GM12864 (cell line): ENCODE measurements at regions not wholly inside any gene's neighbourhood (a gene's known extent, or its start where the extent isn't known, plus 50 kb on each side); places are given as distances from the start of the nearest gene placed in this dataset.

Experiments used
- DNase-seq: peaks from one replicate; pipeline ENCODE4 v3.0.0-alpha.2; 2011; ENCODE audit warnings: low read depth
- H3K4me3 ChIP-seq: 2 replicates; pipeline ENCODE4 v1.5.1; 2011; ENCODE audit warnings: mild to moderate bottlenecking, low read depth, low read length, control low read depth
- TF ChIP-seq, protein P1 (sequence below): IDR thresholded peaks from 2 replicates; pipeline ENCODE4 v1.5.1; 2011; ENCODE audit warnings: low read depth, mild to moderate bottlenecking, moderate library complexity, low read length, control low read depth, inconsistent platforms; ENCODE audit errors: missing control alignments

DNA sequence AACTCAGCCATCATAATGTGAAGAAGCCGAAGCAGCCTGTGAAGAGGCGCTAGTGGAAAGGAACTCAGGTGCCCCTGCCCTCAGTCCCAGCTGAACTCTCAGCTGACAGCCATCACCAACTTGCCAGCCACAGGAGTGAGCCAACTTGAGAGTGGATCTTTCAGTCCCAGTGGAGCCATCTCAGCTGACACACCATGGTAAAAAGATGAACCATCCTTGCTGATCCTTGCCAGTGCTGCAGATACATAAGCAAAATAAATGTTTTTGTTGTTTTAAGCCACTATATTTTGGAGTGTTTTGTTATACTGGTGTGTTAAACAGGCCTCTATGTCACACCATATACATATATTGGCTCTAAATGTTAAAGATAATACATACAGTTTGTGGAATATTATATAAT, 195.8 kb upstream of the SPRED2 start:
- H3K4me3 ChIP-seq = no peak overlapping the region
- DNase-seq = no peak
- TF ChIP-seq, protein P1, sequence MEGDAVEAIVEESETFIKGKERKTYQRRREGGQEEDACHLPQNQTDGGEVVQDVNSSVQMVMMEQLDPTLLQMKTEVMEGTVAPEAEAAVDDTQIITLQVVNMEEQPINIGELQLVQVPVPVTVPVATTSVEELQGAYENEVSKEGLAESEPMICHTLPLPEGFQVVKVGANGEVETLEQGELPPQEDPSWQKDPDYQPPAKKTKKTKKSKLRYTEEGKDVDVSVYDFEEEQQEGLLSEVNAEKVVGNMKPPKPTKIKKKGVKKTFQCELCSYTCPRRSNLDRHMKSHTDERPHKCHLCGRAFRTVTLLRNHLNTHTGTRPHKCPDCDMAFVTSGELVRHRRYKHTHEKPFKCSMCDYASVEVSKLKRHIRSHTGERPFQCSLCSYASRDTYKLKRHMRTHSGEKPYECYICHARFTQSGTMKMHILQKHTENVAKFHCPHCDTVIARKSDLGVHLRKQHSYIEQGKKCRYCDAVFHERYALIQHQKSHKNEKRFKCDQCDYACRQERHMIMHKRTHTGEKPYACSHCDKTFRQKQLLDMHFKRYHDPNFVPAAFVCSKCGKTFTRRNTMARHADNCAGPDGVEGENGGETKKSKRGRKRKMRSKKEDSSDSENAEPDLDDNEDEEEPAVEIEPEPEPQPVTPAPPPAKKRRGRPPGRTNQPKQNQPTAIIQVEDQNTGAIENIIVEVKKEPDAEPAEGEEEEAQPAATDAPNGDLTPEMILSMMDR = no peak

DNA sequence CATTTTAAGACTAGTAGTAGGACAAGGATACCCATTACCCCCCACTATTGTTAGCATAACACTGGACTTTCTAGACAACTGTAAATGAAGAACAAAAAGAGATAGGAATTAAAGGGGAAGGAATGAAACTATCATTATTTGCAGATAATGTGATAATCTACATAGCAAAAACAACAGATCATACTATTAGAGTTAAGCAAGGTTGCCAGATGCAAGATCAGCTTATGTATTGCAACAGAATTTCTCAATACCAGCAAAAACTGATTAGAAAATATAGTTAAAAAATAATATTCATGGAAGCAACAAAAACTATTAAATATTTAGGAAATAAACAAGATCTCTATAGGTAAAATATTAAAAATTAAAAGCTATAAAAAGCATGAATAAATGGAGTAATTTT, 194.4 kb upstream of the SPRED2 start:
- TF ChIP-seq, protein P1 = no peak
- H3K4me3 ChIP-seq = no peak overlapping the region
- no peak for DNase-seq

DNA sequence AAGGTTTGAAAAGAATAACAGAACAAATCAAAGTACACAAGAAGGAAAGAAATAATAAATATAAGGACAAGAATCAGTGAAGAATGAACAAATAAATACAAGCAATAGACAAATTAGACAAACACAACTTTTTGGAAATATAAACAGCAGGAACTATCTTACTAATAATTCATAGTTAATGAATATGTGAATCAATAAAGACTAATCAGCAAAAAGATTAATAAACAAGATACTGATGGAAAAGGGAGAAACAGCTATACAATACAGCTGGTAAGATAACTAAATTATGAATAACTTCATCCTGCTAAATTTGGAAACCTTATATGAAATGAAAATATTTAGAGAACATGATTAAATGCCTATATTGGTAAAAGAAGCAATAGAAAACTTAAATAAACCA, 193.6 kb upstream of the SPRED2 start:
- no peak overlapping the region for H3K4me3 ChIP-seq
- DNase-seq = no peak
- TF ChIP-seq, protein P1 = no peak

DNA sequence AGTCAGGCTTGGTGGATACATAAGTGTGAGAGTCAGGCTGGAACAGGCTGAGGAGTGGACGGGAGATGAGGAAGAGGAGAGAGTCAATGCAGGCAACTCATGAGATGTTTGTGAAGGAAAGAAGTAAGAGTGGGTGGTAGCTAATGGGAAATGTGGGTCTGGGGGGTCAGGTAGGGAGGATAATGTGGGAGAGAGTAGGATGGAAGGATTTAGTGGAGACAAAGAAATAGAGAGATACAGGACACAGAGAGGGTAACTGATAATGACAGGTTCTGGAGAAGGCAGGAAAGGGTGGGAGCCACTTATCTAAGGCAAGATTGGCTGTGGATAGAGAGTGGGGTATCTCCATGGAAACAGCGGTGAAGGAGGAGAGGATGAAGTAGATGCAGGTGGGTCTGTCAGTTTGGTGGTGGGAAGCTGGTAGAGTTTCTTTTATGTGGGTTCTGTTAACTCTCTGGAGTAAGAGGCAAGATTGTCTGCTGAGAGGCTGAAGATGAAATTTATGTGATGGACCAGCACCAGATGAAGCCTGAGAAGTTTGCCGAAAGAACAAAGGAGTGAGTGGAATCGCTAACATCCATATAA, 190.6 kb upstream of the SPRED2 start:
- no peak for DNase-seq
- TF ChIP-seq, protein P1 = no peak
- no peak overlapping the region for H3K4me3 ChIP-seq

DNA sequence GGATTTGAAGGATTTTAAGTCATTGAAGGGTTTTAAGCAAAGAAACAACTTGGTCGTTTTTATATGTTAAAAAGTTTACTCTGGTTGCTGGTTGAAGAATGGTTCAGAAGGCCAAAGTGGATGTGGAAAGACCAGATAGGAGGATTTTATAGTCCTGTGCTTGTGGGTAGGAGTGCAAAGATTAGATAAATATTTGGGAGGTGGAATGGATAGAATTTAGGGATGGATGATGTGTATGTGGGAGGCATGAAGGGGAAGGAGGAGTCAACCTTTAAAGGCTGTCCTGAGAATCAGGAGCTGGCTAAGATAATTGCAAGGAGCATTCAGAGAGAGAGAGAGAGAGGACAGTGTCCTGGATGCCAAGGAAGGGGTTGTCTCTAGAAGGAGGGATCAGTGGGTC, 190.1 kb upstream of the SPRED2 start:
- TF ChIP-seq, protein P1 = no peak
- H3K4me3 ChIP-seq = no peak overlapping the region
- DNase-seq = no peak

DNA sequence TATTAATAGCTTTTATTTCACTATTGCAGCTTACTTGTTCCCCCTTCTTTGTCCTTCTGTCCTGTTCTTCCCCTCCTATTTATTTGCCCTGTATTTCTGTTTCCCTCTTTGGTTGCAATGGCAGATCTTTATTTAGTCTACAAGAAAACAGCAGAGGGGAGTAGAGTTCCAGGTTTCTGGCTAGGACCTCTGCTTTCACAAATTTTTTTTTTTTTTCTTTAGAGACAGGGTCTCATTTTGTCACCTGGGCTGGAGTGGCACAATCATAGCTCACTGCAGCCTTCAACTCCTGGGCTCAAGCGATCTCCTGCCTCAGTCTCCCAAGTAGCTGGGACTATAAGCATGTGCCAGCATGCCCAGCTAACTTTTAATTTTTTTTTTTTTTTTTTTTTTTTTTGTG, 188.1 kb upstream of the SPRED2 start:
- TF ChIP-seq, protein P1 = no peak
- no peak for DNase-seq
- H3K4me3 ChIP-seq = no peak overlapping the region

DNA sequence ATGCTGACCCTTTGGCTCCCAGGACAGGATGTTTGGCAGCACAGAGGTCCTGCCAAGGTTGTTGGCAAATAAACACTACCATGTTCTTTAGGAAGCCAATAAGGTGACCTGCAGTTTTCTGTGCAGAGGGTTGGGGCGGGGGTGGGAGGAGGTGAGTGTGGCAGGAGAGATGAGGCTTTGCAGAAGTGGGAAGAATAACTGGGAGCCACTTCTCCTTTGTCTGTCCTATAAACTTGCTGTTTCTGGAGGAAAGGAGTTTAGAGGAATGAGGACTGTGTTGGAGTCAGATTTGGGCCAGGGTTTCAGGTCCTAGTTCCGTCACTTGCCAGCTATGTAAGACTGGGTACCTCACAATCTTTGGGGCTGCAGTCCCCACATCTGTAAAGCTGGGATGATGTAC, 187.6 kb upstream of the SPRED2 start:
- H3K4me3 ChIP-seq = no peak overlapping the region
- DNase-seq = no peak
- TF ChIP-seq, protein P1 = no peak
